ENCODE measurements at regions not wholly inside any gene's neighbourhood (a gene's known extent, or its start where the extent isn't known, plus 50 kb on each side); places are given as distances from the start of the nearest gene placed in this dataset.

DNA sequence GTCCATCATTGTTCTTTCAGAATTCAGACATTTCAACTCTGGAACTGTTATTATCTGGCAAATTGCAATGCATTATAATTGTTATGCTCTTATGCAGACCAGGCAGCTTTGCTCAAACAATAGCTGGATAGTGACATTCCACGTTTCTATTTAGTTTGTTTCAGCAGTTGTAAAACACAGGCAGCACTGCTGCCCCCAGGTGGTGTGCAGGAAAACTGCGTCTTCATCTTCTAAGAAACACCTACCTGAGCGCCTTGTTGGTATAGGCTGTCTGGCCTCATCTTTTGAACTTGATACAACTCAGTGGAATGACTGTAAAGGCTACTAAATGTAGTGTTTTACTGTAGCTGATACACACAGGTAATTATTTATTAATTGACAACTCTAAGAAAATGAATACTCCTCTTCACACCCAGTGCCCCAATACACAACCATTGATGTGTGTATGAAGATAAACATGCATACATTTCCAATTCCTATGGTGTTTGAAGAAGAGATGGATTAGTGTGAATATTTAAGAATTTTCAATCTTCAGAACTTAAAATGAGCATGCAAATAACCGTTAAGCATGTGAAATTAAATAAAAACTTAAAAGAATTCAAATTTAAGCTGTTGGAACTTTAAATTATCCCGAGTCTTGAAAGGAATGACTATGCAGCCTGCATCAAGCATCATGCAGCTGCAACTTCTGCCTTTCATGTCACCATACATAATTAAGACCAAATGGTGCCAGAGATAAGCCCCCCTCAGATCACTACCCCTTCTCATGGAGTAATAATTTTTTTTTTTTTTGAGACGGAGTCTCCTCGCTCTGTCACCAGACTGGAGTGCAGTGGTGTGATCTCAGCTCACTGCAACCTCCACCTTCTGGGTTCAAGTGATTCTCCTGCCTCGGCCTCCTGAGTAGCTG, 85.6 kb downstream of the CD8B2 start:
- no peak for DNase-seq

DNA sequence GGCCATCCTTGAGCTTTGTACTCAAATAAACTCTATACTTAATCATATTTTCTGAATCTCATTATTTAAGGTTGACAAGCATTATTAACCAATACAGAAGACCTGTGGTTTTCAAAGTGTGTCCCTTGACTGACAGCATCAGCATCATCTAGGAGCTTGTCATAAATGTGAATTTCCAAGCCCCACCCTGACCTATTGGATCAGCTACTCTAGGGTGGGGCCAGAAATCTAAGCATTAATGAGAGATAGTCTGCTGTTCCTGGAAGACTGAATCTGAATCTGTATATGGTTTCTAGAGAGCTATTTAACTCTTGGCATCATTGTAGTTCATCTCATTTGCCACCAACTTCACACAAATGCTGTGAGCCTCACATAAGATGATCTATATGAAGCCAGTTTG, 86.6 kb downstream of the CD8B2 start:
- no peak for DNase-seq

DNA sequence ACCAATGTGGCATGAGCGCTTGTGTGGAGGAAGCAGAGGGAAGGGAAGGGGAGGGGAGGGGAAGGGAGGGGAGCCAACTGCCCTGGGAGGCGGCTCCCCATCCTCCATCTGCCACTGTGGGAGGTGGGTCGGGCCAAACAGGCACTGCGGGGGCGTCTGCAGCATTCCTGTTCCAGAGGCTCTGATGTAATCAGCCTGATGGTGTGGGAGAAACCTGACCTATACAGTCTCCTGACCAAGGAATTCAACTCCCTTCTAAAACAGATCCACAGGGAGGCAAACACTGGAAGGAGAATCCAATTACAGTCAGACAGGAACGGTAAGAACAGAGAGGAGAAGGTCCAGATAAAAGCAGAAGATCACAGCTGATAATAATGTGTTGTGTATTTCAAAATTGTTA, 88.8 kb downstream of the CD8B2 start:
- no peak for DNase-seq

DNA sequence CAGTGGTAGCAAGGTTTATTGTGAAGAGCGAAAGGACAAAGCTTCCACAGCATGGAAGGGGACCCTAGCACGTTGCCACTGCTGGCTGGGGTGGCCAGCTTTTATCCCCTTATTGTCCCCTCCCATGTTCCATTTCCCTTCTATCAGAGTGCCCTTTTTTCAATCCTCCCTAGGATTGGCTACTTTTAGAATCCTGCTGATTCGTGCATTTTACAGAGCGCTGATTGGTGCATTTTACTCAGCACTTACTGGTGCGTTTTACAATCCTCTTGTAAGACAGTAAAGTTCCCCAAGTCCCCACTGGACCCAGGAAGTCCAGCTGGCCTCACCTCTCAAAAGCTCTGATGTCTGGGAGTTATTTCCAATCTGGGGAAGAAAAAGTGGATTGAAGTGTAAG, 90.1 kb downstream of the CD8B2 start:
- DNase-seq: no peak

DNA sequence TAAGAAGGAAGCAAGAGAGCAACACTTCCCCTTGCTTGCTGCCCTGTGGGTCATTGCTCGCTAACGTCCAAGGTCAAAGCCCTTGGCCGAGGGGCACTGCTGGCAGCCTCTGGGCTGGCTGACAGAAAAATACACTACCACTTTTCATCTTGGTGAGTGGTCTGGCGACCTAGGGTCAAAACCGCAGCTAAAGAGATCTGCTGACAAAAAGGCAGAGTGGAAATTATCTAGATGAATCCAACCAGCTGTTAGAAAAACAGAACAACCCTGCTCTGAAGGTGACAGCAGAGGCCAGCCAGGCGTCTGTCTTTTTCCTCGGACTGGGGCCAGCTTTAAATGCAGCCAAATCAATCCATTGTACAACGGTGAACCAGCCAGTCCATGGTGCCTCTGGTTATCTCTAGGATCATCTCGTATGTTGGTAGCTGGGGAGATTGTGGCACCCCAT, 92.6 kb downstream of the CD8B2 start:
- no peak for DNase-seq

DNA sequence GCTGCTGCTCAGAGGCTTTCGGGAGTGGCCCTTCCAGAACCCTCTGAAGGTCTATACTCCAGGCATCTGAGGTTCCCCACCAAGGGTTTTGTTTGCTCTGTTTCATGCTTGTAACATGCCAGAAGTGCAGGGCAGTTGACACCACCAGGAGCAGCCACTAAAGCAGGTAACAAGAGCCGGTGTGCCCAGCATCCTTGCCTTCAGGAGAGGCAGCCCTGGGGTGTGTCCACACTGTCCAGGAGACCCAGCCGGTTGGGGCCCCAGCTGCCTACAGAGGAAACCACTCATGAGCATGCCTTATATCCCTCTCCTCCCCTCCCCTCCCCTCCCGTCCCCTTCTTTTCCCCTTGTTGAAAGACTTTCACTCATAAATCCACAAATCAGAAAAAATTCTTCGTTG, 93.1 kb downstream of the CD8B2 start:
- no peak for DNase-seq

DNA sequence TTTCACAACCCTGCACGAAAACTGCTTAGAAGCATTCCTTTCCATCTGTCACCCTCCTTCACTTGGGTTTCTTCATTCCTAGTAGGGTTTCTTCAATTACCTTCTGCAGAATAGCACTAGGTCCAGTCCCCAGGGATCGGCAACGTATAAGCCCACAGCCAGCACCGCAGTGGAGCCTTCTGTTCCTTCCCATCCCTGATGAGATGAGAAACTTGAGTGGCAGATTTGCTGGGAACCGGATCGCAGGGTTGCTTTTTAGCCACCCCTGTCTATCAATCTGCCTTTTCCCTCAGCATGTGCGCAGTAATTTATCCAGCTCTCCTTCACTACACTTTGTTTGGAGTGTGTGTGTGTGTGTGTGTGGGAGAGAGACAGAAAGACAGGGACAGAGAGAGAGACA, 94.2 kb downstream of the CD8B2 start:
- DNase-seq: no peak

DNA sequence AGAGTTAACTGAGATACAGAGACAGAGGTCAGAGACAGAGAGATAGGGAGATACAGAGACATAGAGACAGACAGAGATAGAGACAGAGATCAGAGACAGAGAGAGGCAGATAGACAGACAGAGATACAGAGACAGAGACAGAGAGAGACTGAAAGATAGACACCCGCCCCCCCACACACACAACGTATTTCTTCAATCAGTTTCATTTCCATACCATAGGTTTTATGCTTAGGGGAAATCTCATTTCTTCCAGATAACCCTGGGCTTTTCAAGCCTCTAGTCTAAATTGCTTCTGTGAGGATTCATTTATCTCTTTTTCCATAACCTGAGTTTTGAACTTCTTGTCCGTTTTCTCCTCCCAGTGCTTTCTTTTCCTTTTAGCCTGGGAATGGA, 94.6 kb downstream of the CD8B2 start:
- no peak for DNase-seq

DNA sequence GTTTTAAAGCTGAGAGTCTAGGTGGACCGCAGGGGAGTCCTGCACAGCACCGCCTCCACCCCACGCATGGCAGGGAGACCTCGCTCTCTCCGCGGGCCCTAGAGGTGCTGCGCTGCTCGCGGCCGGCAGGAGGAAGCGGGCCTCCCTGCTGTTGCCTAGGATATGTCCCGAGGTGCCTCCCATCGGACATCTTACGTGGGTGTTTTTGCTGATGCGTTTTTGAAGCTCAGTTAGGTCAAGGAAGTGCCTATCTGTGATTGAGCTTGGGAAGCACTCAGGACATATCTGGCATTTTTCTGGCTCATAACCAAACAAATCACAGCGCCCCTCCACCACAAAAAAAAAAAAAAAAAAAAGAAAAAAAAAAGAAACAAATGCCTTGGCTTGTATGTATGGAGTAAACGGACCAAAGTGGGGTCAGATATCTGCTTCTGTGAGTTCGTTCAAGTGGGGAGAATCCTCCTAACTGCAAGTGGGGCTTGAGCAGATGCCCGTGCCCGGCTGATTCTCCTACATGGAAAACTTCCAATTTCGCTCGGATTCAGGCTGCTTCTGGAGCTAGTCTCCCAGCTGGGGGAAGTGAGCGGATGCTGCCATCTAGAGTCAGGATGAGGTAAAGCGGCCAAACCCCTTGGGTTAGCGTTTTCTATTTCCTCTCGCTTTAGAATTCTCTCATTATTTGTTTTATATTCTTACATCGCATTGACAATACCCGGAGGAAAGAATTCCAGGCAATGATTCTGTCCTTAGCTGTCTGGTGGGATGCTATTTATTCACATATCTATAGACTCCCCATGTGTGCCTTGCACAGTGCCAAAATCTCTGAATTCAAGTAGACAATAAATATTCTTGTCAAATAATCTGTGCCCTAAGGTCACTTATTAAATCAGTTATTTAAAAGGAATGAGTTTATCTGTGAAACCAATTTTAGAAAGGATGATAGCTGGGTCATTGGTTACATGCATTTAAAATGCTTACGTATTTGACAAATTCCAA, 95.3 kb downstream of the CD8B2 start:
- peak; percentile 52 for DNase-seq

DNA sequence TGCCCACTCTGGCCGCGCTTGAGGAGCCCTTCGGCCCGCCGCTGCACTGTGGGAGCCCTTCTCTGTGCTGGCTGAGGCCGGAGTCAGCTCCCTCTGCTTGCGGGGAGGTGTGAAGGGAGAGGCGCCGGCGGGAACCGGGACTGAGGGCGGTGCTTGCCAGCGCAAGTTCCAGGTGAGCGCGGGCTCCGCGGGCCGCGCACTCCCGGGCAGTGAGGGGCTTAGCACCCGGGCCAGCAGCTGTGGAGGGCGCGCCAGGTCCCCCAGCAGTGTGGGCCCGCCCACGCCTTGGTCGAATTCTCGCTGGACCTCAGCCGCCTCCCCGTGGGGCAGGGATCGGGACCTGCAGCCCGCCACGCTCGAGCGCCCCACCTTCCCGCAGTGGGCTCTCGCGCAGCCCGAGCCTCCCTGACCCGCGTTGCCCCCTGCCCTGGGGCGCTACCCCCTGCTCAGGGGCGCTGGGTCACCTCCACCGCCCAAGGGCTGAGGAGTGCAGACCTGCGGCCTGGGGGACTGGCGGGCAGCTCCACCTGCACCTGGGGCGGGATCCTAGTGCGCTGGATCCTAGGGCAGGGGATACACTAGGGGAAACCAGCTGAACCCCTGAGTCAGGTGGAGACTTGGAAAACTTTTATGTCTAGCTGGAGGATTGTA, 97.3 kb downstream of the CD8B2 start:
- DNase-seq: no peak

DNA sequence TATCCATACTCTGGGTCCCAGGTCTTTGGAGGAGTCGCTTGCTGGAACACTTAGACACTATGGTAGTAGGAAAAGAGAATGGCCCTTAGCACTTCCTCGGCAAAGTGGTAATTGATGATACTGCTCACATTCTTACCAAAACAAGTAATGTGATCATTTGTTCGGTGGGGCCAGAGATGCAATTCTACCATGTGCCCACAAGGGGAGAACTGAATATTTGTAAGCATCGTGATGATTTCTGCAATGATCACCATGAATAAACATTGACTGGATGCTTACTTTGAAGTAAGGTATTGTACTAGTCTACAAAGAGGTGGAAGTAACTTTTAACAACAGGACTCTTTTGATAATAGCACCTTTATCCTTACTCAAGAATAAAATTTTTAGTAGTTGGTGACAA, 109.7 kb downstream of the CD8B2 start:
- no peak for DNase-seq

DNA sequence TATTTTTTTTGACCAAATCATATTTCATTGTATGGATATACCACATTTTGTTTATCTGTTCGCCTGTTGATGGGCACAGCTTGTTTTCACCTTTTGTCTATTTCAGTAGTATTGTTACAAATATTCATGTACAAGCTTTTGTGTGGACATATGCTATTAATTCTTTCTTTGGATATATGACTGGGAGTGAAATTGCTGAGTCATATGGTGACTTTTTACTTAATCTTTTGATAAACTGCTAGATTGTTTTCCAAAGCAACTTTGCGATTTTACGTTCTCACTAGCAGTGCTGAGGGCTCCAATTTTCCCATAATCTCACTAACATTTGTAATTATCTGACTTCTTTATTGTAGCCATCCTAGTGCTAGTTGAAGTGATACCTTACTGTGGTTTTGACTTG, 112.4 kb downstream of the CD8B2 start:
- DNase-seq: no peak

DNA sequence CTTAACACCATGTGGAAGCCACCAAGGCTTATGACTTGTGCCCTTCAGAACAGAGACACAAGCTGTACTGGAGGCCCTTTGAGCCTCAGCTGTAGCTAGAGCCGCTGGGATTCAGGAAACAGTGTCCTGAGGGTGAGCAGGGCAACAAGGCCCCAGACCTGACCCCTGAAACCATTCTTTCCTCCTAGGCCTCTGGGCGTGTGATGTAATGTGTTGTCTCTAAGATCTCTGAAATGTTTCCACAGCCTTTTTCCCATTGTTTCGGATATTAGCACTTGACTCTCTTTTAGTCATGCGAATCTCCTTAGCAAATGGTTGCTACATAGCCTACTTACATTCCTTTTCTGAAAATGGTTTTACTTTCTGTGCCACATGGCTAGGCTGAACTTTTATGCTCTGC, 114.9 kb downstream of the CD8B2 start:
- DNase-seq: no peak

DNA sequence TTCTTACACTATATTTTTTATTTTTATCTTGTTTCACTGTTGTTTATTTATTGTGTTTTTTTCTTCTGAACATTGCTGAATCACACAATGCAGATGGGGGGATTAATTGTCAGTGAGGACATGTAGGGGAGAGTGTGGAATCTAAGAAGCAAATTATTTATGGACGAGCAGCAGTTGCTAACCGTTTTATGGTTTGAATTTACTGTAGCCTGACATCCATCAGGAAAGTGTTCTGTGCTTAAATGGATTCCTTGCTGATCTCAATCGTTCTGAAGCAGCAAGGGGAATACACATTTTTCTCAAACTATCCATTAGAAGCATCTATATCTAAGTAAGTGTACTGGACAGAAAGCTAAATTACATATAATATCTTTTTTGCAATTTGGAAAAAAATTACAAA, 119.5 kb downstream of the CD8B2 start:
- no peak for DNase-seq

DNA sequence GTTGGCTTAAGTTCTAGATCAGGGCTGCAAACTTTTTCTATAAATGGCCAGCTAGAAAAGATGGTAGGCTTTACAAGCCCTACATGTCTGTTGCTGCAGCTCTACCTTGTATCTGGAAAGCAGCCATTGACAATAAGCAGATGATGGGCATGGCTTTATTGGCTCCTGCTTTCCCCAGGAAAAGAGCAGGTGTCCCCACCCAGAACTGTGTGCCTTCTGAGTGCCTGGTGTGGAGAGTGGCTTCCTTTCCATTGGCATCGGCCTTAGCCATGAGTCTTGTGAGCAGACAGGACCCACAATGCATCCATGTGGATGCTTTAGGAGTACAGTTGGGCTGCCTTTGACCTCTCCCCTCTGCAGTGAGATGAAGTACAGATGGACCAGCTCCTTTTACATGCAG, 120.2 kb downstream of the CD8B2 start:
- DNase-seq: no peak

DNA sequence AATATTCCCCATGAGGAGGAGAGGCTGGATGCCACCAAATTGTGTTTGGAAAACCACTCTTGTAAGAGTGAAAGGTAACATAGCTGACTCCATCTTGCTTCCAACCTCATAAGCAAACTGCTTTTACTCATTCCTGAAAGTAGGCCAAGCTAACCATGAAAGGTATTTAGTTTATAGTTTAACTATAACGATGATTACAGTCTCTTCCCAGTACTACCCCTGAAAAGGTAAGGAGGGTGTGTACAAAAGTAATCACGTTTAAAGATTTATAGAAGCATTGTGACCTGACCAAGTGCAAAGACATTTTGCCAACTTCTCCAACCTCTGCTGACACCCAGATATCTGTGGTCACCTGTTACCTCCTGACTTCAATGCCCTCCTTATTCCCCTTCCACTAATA, 122.6 kb downstream of the CD8B2 start:
- no peak for DNase-seq

DNA sequence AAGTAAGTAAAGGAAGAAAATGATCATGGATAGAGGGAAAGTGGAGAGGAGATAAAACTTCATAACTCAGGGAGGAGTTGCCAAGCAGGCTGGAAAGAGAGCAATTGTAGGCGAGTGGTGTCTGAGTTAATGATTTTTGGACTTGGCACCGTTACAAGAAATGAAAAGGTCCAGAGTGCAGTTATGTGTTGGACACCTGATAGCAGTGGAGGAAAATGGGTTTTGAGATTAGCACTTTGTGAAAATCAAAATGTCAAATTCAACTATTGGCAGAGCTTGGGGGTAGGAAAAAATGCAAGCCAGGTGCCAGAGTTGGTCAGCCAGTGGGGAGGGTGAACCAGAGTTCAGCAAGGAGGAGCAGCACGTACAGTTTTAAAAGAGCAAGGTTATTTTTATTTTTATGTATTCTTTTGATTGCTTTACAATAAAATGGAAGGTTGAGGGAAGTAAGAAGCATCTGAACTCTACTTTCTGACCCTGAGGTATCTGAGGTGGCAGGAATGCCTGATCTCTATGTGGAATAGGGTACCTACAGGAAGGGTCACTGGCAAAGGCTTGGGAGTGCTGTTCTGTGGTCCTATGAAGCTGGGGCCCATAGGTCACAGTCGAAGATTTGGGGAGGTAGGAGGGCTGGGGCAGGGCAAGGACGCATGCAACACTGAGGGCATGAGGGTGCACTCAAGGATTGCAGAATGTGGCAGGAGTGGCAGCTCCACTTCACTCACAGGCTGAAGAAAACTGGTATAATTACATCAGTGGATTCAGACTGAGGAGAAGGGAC, 127.5 kb downstream of the CD8B2 start:
- DNase-seq: no peak

DNA sequence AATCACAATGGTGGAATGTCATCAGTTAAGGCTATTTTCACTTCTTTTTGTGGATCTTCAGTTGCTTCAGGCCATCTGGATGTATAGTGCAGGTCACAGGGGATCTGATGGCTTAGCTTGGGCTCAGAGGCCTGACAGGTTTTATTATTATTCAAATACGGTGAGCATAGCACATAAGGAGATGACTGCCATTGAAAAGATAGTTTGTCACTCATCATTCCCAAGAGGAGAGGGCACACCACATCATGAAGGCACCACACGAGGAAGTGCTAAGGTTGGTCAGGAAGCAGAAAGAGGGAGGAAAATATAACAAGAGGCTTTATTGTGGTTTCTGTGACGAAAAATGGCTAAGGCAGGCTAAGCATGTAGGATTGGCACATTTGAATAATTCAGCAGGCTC, 131.4 kb downstream of the CD8B2 start:
- no peak for DNase-seq

DNA sequence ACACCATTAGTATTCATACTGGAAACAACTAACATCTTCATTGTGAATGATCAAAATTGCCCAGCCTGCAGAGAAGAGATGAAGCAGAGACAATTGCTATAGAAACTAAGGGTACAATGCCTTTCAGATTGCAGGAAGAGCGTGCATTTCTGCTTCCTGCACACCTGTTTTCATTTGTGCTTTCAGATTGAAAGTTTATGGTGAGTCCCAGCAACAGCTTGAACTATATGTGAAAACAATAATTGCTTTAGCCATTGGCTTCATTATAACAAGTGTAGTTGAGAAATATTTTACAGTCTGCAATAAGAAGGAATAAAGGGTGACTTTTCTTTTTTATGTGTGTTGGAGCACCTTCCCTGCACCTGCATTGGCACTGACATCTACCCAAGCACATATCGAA, 136.3 kb downstream of the CD8B2 start:
- DNase-seq: no peak

DNA sequence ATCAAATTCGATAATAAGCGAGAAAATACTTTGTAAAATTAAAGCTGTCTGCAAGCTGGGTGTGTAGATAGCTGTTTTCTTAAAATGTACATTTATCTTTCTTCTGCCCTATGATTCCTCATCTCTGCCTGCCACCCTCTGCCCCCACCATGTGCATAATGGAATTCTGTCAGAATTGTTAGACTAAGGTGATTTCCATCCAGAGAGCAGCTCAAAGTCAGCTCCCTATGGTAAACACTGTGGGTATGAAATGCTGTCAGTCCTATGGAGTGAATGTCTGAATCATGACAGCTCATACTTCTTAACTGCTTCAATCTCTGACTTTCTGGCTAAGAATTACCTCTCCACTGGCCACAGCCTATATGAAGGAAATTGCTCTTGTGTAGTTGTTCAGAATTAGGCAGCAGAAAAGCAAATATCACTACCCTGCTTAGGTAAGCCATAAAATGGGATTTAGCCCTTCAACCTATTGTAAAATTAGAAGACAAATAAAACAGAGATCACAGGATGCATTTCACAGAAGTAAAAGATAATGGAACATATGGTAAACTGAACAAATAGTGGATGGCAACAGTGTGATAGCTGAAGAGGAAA, 137.7 kb downstream of the CD8B2 start:
- no peak for DNase-seq

DNA sequence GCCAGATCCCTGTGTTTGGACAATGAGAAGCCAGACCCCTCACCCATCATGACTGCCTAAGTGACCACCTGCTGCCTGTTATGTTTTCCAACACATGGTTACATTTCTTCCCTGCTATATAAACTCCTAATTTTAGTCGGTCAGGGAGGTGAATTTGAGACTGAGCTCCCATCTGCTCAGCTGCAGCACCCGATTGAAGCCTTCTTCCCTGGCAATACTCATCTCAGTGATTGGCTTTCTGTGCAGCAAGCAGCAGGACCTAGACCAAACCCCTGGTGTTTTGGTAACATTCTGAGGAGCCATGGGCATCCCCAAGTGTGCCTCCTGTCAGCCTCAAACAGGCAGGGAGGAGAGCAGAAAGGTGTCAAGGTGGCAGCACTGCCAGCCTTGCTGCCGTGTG, 141.2 kb downstream of the CD8B2 start:
- no peak for DNase-seq

DNA sequence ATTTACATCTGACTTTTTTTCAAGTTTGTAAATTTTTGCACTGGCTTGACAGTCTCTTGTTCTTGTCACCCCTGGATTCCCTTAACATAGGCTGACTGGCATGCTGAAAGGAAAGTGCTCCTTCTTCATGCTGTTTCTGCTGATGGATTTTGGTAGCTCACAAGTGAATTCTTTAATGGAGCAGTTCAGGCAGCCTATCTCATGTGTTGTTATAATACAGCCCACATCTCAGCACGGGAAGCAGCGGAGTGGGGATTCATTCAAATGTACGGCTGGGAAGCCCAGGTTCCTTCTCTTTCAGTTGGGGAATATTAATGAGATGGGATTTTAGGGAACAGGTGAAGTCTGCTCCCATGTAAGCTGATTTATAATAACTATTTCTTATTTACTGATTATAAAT, 142.8 kb downstream of the CD8B2 start:
- DNase-seq: no peak

All from activated gamma-delta T cell treated with Interleukin-2 at 50 U/mL for 16 hours (primary cell).